SK-N-MC (cell line): ENCODE measurements at regions not wholly inside any gene's neighbourhood (a gene's known extent, or its start where the extent isn't known, plus 50 kb on each side); places are given as distances from the start of the nearest gene placed in this dataset.

ENCODE experiments used
- EZH2 ChIP-seq: fragments of 200-600 bp; sonication (generic); IDR thresholded peaks from one replicate; pipeline ENCODE4 v1.6.1; 2017; ENCODE audit warnings: antibody characterized with exemption
- FOXP2 ChIP-seq: optimal IDR thresholded peaks from 2 replicates; pipeline ENCODE3; 2011; ENCODE audit warnings: mild to moderate bottlenecking, moderate library complexity; ENCODE audit not compliant: insufficient read depth; ENCODE audit errors: extremely low read length, control extremely low read depth
- POLR2AphosphoS5 ChIP-seq: IDR thresholded peaks from 2 replicates; pipeline ENCODE4 v1.6.1; 2012; ENCODE audit warnings: mild to moderate bottlenecking, low read depth, low read length, borderline replicate concordance

GRCh38 chrX:9278475-9279233, 186.2 kb upstream of the TBL1X start:
- no peak for TF ChIP-seq POLR2AphosphoS5
- TF ChIP-seq EZH2, result no peak
- no peak for TF ChIP-seq FOXP2
